GM23338 (cell line): ENCODE measurements at regions not wholly inside any gene's neighbourhood (a gene's known extent, or its start where the extent isn't known, plus 50 kb on each side); places are given as distances from the start of the nearest gene placed in this dataset.

ENCODE experiments used
- ATAC-seq: fragments of 200-7000 bp; cut with Tn5 transposase; 3 replicates; pipeline ENCODE4 v1.9.1; 2020
- DNase-seq: peaks from one replicate; pipeline ENCODE4 v3.0.0-alpha.2; 2015; ENCODE audit warnings: low spot score
- H2AFZ ChIP-seq: fragments of 200-600 bp; sonication (generic); 2 replicates; pipeline ENCODE4 v1.8.0; 2016; ENCODE audit warnings: antibody characterized with exemption, mild to moderate bottlenecking, moderate library complexity
- H3F3A ChIP-seq: fragments of 200-600 bp; sonication (generic); replicated peaks from 2 replicates; pipeline ENCODE4 v1.8.0; 2017; ENCODE audit warnings: antibody characterized with exemption, mixed run types, low read depth
- H3K27ac ChIP-seq: fragments of 200-600 bp; sonication (generic); 2 replicates; pipeline ENCODE4 v1.6.1; 2016; ENCODE audit warnings: low read depth
- H3K27me3 ChIP-seq: fragments of 200-600 bp; sonication (generic); 2 replicates; pipeline ENCODE4 v1.8.0; 2016; ENCODE audit warnings: mild to moderate bottlenecking, mixed run types, moderate library complexity; ENCODE audit not compliant: insufficient read depth
- H3K36me3 ChIP-seq: fragments of 200-600 bp; sonication (generic); 2 replicates; pipeline ENCODE4 v1.8.0; 2016; ENCODE audit warnings: mild to moderate bottlenecking; ENCODE audit not compliant: insufficient read depth
- H3K4me1 ChIP-seq: fragments of 200-600 bp; sonication (generic); 2 replicates; pipeline ENCODE4 v1.8.0; 2016; ENCODE audit warnings: mild to moderate bottlenecking, moderate library complexity; ENCODE audit not compliant: insufficient read depth
- H3K4me2 ChIP-seq: fragments of 200-600 bp; sonication (generic); 2 replicates; pipeline ENCODE4 v1.7.1; 2017; ENCODE audit warnings: mixed run types
- H3K4me3 ChIP-seq: fragments of 200-600 bp; sonication (generic); 2 replicates; pipeline ENCODE4 v1.6.1; 2016; ENCODE audit warnings: mixed run types
- H3K79me2 ChIP-seq: fragments of 200-600 bp; sonication (generic); replicated peaks from 2 replicates; pipeline ENCODE4 v1.8.0; 2017; ENCODE audit warnings: mild to moderate bottlenecking; ENCODE audit not compliant: insufficient read depth
- H3K9me2 ChIP-seq: fragments of 200-600 bp; sonication (generic); 2 replicates; pipeline ENCODE4 v1.8.0; 2017; ENCODE audit not compliant: insufficient read depth
- H4K20me1 ChIP-seq: fragments of 200-600 bp; sonication (generic); replicated peaks from 2 replicates; pipeline ENCODE4 v1.8.0; 2017; ENCODE audit warnings: mild to moderate bottlenecking; ENCODE audit not compliant: insufficient read depth
- H3K27ac Mint-ChIP-seq: 2 replicates; pipeline ENCODE4 v1.8.0; 2020; ENCODE audit warnings: inconsistent platforms, mild to moderate bottlenecking, moderate library complexity, mixed read lengths
- H3K27me3 Mint-ChIP-seq: 3 replicates; pipeline ENCODE4 v1.8.0; 2022; ENCODE audit warnings: low read depth, mild to moderate bottlenecking, moderate library complexity, mixed read lengths, inconsistent platforms; ENCODE audit not compliant: insufficient read depth, poor library complexity
- H3K36me3 Mint-ChIP-seq: 3 replicates; pipeline ENCODE4 v1.8.0; 2021; ENCODE audit warnings: low read depth, mild to moderate bottlenecking, inconsistent platforms, moderate library complexity, mixed read lengths
- H3K4me1 Mint-ChIP-seq: 3 replicates; pipeline ENCODE4 v1.8.0; 2020; ENCODE audit warnings: mild to moderate bottlenecking, inconsistent platforms, mixed read lengths
- H3K4me3 Mint-ChIP-seq: 3 replicates; pipeline ENCODE4 v1.8.0; 2021; ENCODE audit warnings: moderate library complexity, mild to moderate bottlenecking, inconsistent platforms, mixed read lengths
- H3K9me3 Mint-ChIP-seq: 3 replicates; pipeline ENCODE4 v1.8.0; 2020; ENCODE audit warnings: moderate library complexity, mild to moderate bottlenecking, inconsistent platforms, mixed read lengths
- CREB1 ChIP-seq: fragments of 250-450 bp; sonication (Bioruptor Pico); IDR thresholded peaks from 2 replicates; pipeline ENCODE4 v1.5.0; 2020; ENCODE audit warnings: low read depth, mild to moderate bottlenecking, moderate library complexity
- EZH2 ChIP-seq: fragments of 200-600 bp; sonication (generic); IDR thresholded peaks from one replicate; pipeline ENCODE4 v1.8.0; 2017; ENCODE audit warnings: antibody characterized with exemption, mild to moderate bottlenecking, low read depth; ENCODE audit not compliant: unreplicated experiment
- EZH2phosphoT487 ChIP-seq: fragments of 200-600 bp; sonication (generic); IDR thresholded peaks from one replicate; pipeline ENCODE4 v1.8.1; 2018; ENCODE audit warnings: antibody characterized with exemption; ENCODE audit not compliant: unreplicated experiment
- JUNB ChIP-seq: IDR thresholded peaks from one replicate; pipeline ENCODE4 v1.6.1; 2016; ENCODE audit warnings: antibody characterized with exemption; ENCODE audit not compliant: unreplicated experiment
- NANOG ChIP-seq: IDR thresholded peaks from 2 replicates; pipeline ENCODE4 v1.6.1; 2016; ENCODE audit warnings: antibody characterized with exemption, borderline replicate concordance
- POLR2AphosphoS5 ChIP-seq: IDR thresholded peaks from 2 replicates; pipeline ENCODE4 v1.6.1; 2016; ENCODE audit warnings: antibody characterized with exemption, low read depth
- STAT1 ChIP-seq: IDR thresholded peaks from one replicate; pipeline ENCODE4 v1.6.1; 2016; ENCODE audit warnings: antibody characterized with exemption; ENCODE audit not compliant: unreplicated experiment
- ZNF114 ChIP-seq: fragments of 250-450 bp; sonication (Bioruptor Pico); IDR thresholded peaks from 2 replicates; pipeline ENCODE4 v1.5.0; 2020; ENCODE audit warnings: mild to moderate bottlenecking, moderate library complexity
- ZNF331 ChIP-seq: fragments of 250-450 bp; sonication (Bioruptor Pico); IDR thresholded peaks from 2 replicates; pipeline ENCODE4 v1.5.0; 2020; ENCODE audit warnings: low read depth, mild to moderate bottlenecking, moderate library complexity
- TF ChIP-seq, protein P1 (sequence below): IDR thresholded peaks from one replicate; pipeline ENCODE4 v1.6.1; 2018; ENCODE audit warnings: antibody characterized with exemption; ENCODE audit not compliant: unreplicated experiment
- TF ChIP-seq, protein P2 (sequence below): IDR thresholded peaks from 2 replicates; pipeline ENCODE4 v1.6.1; 2016; ENCODE audit warnings: antibody characterized with exemption
- TF ChIP-seq, protein P3 (sequence below), 2 experiments: fragments of 200-600 bp in 1 of 2; sonication (generic) in 1 of 2; conservative IDR thresholded peaks; 2 replicates each; pipeline versions ENCODE4 v1.5.1 to v1.6.1; 2016 to 2017; ENCODE audit warnings: antibody characterized with exemption in 2 of 2, low read depth in 2 of 2, mild to moderate bottlenecking in 2 of 2, moderate library complexity in 1 of 2

DNA sequence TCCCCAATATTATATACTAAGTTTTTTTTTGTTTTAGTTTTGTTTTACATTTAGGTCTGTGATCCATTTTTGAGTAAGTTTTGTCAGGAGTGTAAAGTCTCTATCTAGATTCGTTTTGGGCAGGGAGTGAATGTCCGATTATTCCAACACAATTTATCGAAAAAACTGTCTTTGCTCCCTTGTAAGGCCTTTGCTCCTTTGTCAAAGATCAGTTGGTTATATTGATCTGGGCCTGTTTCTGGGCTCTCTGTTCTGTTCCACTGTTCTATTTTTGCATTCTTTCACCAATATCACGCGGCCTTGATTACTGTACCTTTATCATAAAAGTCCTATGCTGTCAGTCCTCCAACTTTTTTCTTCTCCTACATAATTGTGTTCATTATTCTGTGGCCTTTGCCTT, 276.5 kb upstream of the ZC3H15 start:
- no peaks in the 10 kb centered on the region for H3K9me3 Mint-ChIP-seq
- Histone ChIP-seq H3F3A (no peaks in the 10 kb centered on the region), H3K27ac (no peak overlapping the region), H3K4me1 (0 out of 2 replicates have a peak, but pooled peaks cover 6% of the 10 kb centered on the region), H4K20me1 (no peaks in the 10 kb centered on the region), H3K27me3 (no peaks in the 10 kb centered on the region), H3K9me2 (no peaks in the 10 kb centered on the region), H2AFZ (no peak overlapping the region), H3K4me3 (no peak overlapping the region), H3K36me3 (no peaks in the 10 kb centered on the region), H3K4me2 (no peak overlapping the region), H3K79me2 (no peaks in the 10 kb centered on the region)
- no peaks in the 10 kb centered on the region for H3K36me3 Mint-ChIP-seq
- no peak for ATAC-seq
- peaks cover 5% of the 10 kb centered on the region; the same call in 2 of the 3 replicates for H3K4me1 Mint-ChIP-seq
- DNase-seq: no peak
- H3K27ac Mint-ChIP-seq: peak overlapping the region; percentile 38; the same call in 1 of the 2 replicates
- no peak overlapping the region for H3K4me3 Mint-ChIP-seq
- no peaks in the 10 kb centered on the region for H3K27me3 Mint-ChIP-seq
- TF ChIP-seq, protein P1, sequence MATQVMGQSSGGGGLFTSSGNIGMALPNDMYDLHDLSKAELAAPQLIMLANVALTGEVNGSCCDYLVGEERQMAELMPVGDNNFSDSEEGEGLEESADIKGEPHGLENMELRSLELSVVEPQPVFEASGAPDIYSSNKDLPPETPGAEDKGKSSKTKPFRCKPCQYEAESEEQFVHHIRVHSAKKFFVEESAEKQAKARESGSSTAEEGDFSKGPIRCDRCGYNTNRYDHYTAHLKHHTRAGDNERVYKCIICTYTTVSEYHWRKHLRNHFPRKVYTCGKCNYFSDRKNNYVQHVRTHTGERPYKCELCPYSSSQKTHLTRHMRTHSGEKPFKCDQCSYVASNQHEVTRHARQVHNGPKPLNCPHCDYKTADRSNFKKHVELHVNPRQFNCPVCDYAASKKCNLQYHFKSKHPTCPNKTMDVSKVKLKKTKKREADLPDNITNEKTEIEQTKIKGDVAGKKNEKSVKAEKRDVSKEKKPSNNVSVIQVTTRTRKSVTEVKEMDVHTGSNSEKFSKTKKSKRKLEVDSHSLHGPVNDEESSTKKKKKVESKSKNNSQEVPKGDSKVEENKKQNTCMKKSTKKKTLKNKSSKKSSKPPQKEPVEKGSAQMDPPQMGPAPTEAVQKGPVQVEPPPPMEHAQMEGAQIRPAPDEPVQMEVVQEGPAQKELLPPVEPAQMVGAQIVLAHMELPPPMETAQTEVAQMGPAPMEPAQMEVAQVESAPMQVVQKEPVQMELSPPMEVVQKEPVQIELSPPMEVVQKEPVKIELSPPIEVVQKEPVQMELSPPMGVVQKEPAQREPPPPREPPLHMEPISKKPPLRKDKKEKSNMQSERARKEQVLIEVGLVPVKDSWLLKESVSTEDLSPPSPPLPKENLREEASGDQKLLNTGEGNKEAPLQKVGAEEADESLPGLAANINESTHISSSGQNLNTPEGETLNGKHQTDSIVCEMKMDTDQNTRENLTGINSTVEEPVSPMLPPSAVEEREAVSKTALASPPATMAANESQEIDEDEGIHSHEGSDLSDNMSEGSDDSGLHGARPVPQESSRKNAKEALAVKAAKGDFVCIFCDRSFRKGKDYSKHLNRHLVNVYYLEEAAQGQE: no peak
- TF ChIP-seq JUNB: no peak
- TF ChIP-seq CREB1: no peak
- TF ChIP-seq, protein P2, sequence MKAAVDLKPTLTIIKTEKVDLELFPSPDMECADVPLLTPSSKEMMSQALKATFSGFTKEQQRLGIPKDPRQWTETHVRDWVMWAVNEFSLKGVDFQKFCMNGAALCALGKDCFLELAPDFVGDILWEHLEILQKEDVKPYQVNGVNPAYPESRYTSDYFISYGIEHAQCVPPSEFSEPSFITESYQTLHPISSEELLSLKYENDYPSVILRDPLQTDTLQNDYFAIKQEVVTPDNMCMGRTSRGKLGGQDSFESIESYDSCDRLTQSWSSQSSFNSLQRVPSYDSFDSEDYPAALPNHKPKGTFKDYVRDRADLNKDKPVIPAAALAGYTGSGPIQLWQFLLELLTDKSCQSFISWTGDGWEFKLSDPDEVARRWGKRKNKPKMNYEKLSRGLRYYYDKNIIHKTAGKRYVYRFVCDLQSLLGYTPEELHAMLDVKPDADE: no peak
- no peak for TF ChIP-seq POLR2AphosphoS5
- no peak for TF ChIP-seq NANOG
- no peak for TF ChIP-seq ZNF331 (CRISPR knock-in tag)
- TF ChIP-seq STAT1: no peak
- TF ChIP-seq EZH2: no peak

DNA sequence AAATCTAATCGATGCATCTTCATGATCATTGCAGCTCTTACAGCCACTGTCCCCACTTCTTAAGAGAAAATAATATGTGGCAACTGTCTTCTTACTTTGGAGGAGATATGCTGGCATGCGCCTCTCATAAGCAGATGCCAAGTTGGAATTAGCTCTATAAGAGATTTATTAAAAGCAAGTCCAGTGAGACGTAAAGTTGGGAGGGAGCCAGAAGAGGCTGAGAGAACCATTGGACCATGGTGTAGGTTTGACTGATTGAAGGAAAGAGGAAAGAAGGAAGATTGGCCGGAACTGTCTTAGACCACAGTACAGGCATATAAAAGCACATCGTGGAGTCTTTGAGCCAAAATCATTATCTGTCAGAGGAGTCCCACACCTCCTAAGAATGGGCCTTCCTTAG, 265.7 kb upstream of the ZC3H15 start:
- Histone ChIP-seq H3K36me3 (no peaks in the 10 kb centered on the region), H3K4me1 (no peaks in the 10 kb centered on the region), H3K4me3 (no peak overlapping the region), H3K79me2 (no peaks in the 10 kb centered on the region), H3F3A (no peaks in the 10 kb centered on the region), H3K4me2 (no peak overlapping the region), H3K9me2 (no peaks in the 10 kb centered on the region), H2AFZ (no peak overlapping the region), H4K20me1 (no peaks in the 10 kb centered on the region), H3K27ac (no peak overlapping the region), H3K27me3 (no peaks in the 10 kb centered on the region)
- no peaks in the 10 kb centered on the region for H3K27me3 Mint-ChIP-seq
- no peaks in the 10 kb centered on the region; the same call in 2 of the 3 replicates for H3K36me3 Mint-ChIP-seq
- no peak overlapping the region for H3K27ac Mint-ChIP-seq
- ATAC-seq (no peak), DNase-seq (no peak)
- no peaks in the 10 kb centered on the region for H3K9me3 Mint-ChIP-seq
- H3K4me1 Mint-ChIP-seq: peaks cover 6% of the 10 kb centered on the region; the same call in 1 of the 3 replicates
- H3K4me3 Mint-ChIP-seq: no peak overlapping the region
- TF ChIP-seq NANOG (no peak), JUNB (no peak), CREB1 (no peak), ZNF331 (CRISPR knock-in tag) (no peak), POLR2AphosphoS5 (no peak), EZH2phosphoT487 (no peak), STAT1 (no peak), ZNF114 (no peak), EZH2 (no peak)
- TF ChIP-seq, protein P1: no peak
- TF ChIP-seq, protein P3, sequence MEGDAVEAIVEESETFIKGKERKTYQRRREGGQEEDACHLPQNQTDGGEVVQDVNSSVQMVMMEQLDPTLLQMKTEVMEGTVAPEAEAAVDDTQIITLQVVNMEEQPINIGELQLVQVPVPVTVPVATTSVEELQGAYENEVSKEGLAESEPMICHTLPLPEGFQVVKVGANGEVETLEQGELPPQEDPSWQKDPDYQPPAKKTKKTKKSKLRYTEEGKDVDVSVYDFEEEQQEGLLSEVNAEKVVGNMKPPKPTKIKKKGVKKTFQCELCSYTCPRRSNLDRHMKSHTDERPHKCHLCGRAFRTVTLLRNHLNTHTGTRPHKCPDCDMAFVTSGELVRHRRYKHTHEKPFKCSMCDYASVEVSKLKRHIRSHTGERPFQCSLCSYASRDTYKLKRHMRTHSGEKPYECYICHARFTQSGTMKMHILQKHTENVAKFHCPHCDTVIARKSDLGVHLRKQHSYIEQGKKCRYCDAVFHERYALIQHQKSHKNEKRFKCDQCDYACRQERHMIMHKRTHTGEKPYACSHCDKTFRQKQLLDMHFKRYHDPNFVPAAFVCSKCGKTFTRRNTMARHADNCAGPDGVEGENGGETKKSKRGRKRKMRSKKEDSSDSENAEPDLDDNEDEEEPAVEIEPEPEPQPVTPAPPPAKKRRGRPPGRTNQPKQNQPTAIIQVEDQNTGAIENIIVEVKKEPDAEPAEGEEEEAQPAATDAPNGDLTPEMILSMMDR (conservative IDR thresholded peaks at IDR 0.05; ENCODE audit: low read depth in 2 of 2): no peak
- TF ChIP-seq, protein P2: no peak
